ENCODE measurements at regions not wholly inside any gene's neighbourhood (a gene's known extent, or its start where the extent isn't known, plus 50 kb on each side); places are given as distances from the start of the nearest gene placed in this dataset.

- no peak for DNase-seq (ENCODE audit: low read depth in 4 of 4, low spot score in 1 of 4)
Measured at GRCh38 chrX:134747006-134747405, 50.0 kb downstream of the PABIR2 start.

GRCh38 chrX:134746410-134746785 is 50.6 kb downstream of the PABIR2 start:
- DNase-seq (ENCODE audit: low read depth in 4 of 4, low spot score in 1 of 4): no peak

- DNase-seq (ENCODE audit: low read depth in 4 of 4, low spot score in 1 of 4): no peak
Measured at GRCh38 chrX:134745636-134746409, 51.2 kb downstream of the PABIR2 start.

- DNase-seq (ENCODE audit: low read depth in 4 of 4, low spot score in 1 of 4): no peak
Measured at GRCh38 chrX:134743091-134743490, 53.9 kb downstream of the PABIR2 start.

- DNase-seq (ENCODE audit: low read depth in 4 of 4, low spot score in 1 of 4): no peak
Measured at GRCh38 chrX:134742573-134742972, 54.4 kb downstream of the PABIR2 start.

GRCh38 chrX:134741746-134742145 is 55.3 kb downstream of the PABIR2 start:
- no peak for DNase-seq (ENCODE audit: low read depth in 4 of 4, low spot score in 1 of 4)

- DNase-seq (ENCODE audit: low read depth in 4 of 4, low spot score in 1 of 4): no peak
Measured at GRCh38 chrX:134738986-134739740, 57.8 kb downstream of the PABIR2 start.

GRCh38 chrX:134738445-134738844 is 58.6 kb downstream of the PABIR2 start:
- no peak for DNase-seq (ENCODE audit: low read depth in 4 of 4, low spot score in 1 of 4)

GRCh38 chrX:134737721-134738369 is 59.2 kb downstream of the PABIR2 start:
- no peak for DNase-seq (ENCODE audit: low read depth in 4 of 4, low spot score in 1 of 4)

GRCh38 chrX:134737061-134737460 is 59.9 kb downstream of the PABIR2 start:
- no peak for DNase-seq (ENCODE audit: low read depth in 4 of 4, low spot score in 1 of 4)

GRCh38 chrX:134736356-134736755 is 60.6 kb downstream of the PABIR2 start:
- no peak for DNase-seq (ENCODE audit: low read depth in 4 of 4, low spot score in 1 of 4)

GRCh38 chrX:134735015-134735414 is 62.0 kb downstream of the PABIR2 start:
- DNase-seq (ENCODE audit: low read depth in 4 of 4, low spot score in 1 of 4): no peak

- DNase-seq (ENCODE audit: low read depth in 4 of 4, low spot score in 1 of 4): no peak
Measured at GRCh38 chrX:134734466-134734952, 62.5 kb downstream of the PABIR2 start.

- DNase-seq (ENCODE audit: low read depth in 4 of 4, low spot score in 1 of 4): no peak
Measured at GRCh38 chrX:134733591-134733990, 63.4 kb downstream of the PABIR2 start.

- no peak for DNase-seq (ENCODE audit: low read depth in 4 of 4, low spot score in 1 of 4)
Measured at GRCh38 chrX:134732676-134733075, 64.3 kb downstream of the PABIR2 start.

- no peak for DNase-seq (ENCODE audit: low read depth in 4 of 4, low spot score in 1 of 4)
Measured at GRCh38 chrX:134732152-134732551, 64.9 kb downstream of the PABIR2 start.

- DNase-seq (ENCODE audit: low read depth in 4 of 4, low spot score in 1 of 4): no peak
Measured at GRCh38 chrX:134727363-134727762, 69.1 kb upstream of the PLAC1 start.

- DNase-seq (ENCODE audit: low read depth in 4 of 4, low spot score in 1 of 4): no peak
Measured at GRCh38 chrX:134725103-134725690, 66.9 kb upstream of the PLAC1 start.

GRCh38 chrX:134721766-134722532 is 63.7 kb upstream of the PLAC1 start:
- DNase-seq (ENCODE audit: low read depth in 4 of 4, low spot score in 1 of 4): no peak

- peak in 1 of 4 experiments; percentile 19 for DNase-seq (ENCODE audit: low read depth in 4 of 4, low spot score in 1 of 4)
Measured at GRCh38 chrX:134718966-134719317, 60.7 kb upstream of the PLAC1 start.

All from stimulated activated CD4-positive, alpha-beta T cell treated with anti-CD3 and anti-CD28 coated beads, Interleukin-1b, Interleukin-23, amount 100 ng/mL, for 24 hours (primary cell).